ENCODE measurements at regions not wholly inside any gene's neighbourhood (a gene's known extent, or its start where the extent isn't known, plus 50 kb on each side); places are given as distances from the start of the nearest gene placed in this dataset.

DNA sequence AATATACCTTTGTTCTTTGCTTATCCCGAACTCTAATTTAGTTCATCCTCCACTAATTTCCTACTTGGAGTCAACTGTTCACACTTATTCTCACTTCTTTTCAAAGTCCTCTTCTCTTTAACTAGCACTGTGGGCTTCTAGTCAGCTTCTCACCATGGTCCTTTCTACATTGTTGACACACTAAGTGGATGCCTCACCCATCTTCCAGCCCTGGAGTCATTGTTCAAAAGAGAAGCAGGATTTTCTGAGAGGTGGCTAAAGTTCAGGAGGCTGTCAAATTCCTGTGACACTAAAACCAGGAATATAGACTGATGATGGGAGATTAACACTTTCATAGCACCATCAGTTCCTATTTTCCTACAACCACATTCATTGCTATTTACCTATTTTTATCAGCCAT, 99.3 kb downstream of the PHLDA1 start:
- ATAC-seq (ENCODE audit: poor library complexity) (no peak), DNase-seq (no peak)
- intact Hi-C loops (cut with DNase I, micrococcal nuclease) = no loop called here
- Histone ChIP-seq H3K27me3 (ENCODE audit: control insufficient read depth in 1 of 2, insufficient read depth in 2 of 2, low read length in 2 of 2) (no peaks in the 10 kb centered on the region), H3K9me3 (ENCODE audit: control insufficient read depth in 1 of 2, insufficient read depth in 1 of 2, low read length in 2 of 2) (no peaks in the 10 kb centered on the region), H3K4me3 (ENCODE audit: low read length) (no peak overlapping the region), H3K36me3 (ENCODE audit: insufficient read depth, low read length) (no peaks in the 10 kb centered on the region), H3K4me1 (ENCODE audit: insufficient read depth, low read length) (peaks cover 8% of the 10 kb centered on the region), H3K27ac (ENCODE audit: low read depth in 1 of 2, low read length in 2 of 2) (no peak overlapping the region)
- Mint-ChIP-seq H3K27ac (no peak overlapping the region), H3K9me3 (no peaks in the 10 kb centered on the region), H3K4me1 (ENCODE audit: low read depth) (peaks cover 7% of the 10 kb centered on the region), H3K4me3 (no peak overlapping the region), H3K36me3 (ENCODE audit: low read depth) (no peaks in the 10 kb centered on the region), H3K27me3 (no peaks in the 10 kb centered on the region)
- TF ChIP-seq, protein P1, sequence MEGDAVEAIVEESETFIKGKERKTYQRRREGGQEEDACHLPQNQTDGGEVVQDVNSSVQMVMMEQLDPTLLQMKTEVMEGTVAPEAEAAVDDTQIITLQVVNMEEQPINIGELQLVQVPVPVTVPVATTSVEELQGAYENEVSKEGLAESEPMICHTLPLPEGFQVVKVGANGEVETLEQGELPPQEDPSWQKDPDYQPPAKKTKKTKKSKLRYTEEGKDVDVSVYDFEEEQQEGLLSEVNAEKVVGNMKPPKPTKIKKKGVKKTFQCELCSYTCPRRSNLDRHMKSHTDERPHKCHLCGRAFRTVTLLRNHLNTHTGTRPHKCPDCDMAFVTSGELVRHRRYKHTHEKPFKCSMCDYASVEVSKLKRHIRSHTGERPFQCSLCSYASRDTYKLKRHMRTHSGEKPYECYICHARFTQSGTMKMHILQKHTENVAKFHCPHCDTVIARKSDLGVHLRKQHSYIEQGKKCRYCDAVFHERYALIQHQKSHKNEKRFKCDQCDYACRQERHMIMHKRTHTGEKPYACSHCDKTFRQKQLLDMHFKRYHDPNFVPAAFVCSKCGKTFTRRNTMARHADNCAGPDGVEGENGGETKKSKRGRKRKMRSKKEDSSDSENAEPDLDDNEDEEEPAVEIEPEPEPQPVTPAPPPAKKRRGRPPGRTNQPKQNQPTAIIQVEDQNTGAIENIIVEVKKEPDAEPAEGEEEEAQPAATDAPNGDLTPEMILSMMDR (IDR thresholded peaks at IDR 0.05) = no peak
- POLR2A ChIA-PET = interaction anchor here (0.6 kb wide), 1 partner anchor 99 kb away, joined by 4 read pairs; no protein-coding TSS in a partner anchor
- CTCF ChIA-PET = no interaction called here

DNA sequence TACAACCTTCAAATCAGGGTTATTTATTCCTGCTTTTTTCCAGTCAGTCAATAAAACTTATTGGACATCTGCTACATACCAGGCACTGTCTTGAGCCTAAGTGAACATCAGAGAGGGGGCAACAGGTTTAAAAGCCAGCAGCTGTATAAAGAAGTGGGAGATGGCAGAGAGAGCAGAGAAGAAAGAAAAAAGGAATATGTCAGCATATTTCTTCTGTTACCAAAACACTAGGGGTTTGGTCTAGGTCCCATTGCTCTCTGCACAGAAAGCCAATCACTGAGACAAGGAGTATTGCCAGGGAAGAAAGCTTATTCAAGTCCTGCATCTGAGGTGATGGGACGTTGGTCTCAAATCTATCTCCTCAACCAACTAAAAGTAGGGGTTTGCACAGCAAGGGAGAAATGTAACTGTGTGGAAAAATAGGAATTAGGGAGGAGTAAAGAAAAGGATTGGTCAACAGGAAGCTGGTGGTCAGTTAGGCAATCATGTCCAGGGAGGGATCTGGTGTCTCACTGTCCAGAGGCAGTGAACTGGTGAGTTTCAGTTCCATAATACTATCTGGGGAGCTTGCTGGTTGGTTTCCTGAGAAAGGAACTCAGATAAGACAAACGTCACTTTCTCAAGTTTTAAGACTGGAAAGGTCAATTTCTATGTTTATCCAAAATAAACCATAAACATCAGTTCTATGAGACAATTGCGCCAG, 107.5 kb downstream of the PHLDA1 start:
- H3K36me3 Mint-ChIP-seq (ENCODE audit: low read depth) = peaks cover 6% of the 10 kb centered on the region
- H3K9me3 ChIP-seq (ENCODE audit: control insufficient read depth in 1 of 2, insufficient read depth in 1 of 2, low read length in 2 of 2) = peaks cover 0 to 15% of the 10 kb centered on the region in 2 experiments
- H3K27ac ChIP-seq (ENCODE audit: low read depth in 1 of 2, low read length in 2 of 2) = no peak overlapping the region
- no peak overlapping the region for H3K4me3 Mint-ChIP-seq
- intact Hi-C loops (cut with DNase I, micrococcal nuclease) = no loop called here
- ATAC-seq (ENCODE audit: poor library complexity) (no peak), DNase-seq (no peak)
- H3K9me3 Mint-ChIP-seq = peaks cover 16% of the 10 kb centered on the region
- H3K27me3 Mint-ChIP-seq = no peaks in the 10 kb centered on the region
- no peak overlapping the region for H3K4me3 ChIP-seq (ENCODE audit: low read length)
- CTCF ChIA-PET = no interaction called here
- H3K36me3 ChIP-seq (ENCODE audit: insufficient read depth, low read length) = no peaks in the 10 kb centered on the region
- H3K27me3 ChIP-seq (ENCODE audit: control insufficient read depth in 1 of 2, insufficient read depth in 2 of 2, low read length in 2 of 2) = no peaks in the 10 kb centered on the region
- H3K4me1 Mint-ChIP-seq (ENCODE audit: low read depth) = no peaks in the 10 kb centered on the region
- no peak overlapping the region for H3K27ac Mint-ChIP-seq
- H3K4me1 ChIP-seq (ENCODE audit: insufficient read depth, low read length) = no peaks in the 10 kb centered on the region
- POLR2A ChIA-PET = interaction anchor here (1.3 kb wide), 1 partner anchor 107 kb away, joined by 3 read pairs; the partner anchor contains the start of gene PHLDA1
- TF ChIP-seq, protein P1 (IDR thresholded peaks at IDR 0.05) = no peak

DNA sequence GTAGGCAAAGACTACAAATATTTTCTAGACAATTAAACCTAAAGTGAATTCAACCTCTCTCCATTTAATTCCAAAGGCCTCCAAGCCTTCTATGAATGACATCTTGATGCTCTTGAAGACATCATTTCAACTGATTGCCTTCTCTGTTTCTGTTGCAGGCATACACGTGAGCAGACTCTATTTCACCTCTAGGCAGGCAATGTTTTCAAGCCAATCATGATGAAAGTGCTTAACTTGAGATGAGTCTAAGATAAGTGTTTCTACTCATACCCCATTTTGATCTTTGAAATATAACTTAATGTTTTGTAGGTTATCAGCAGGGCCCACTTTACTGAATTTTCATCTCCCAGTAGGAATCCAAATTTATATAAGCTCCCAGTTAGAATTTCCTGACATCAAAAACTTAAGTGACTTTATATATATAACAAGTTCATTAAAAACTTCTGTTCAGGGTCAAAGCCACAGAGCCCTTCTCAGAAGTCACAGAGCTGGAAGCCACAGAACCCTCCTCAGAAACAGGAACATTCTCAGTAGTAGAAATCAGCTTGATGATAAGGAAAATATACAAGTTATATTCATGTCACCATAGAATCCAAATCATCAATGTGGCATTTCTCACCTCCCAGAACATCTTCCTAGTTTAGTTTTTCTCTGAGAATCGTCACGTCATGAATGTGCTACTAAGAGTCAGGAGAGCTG, 108.5 kb downstream of the PHLDA1 start:
- Mint-ChIP-seq H3K27me3 (no peaks in the 10 kb centered on the region), H3K4me3 (no peak overlapping the region), H3K27ac (no peak overlapping the region), H3K36me3 (ENCODE audit: low read depth) (peaks cover 6% of the 10 kb centered on the region), H3K9me3 (peaks cover 16% of the 10 kb centered on the region), H3K4me1 (ENCODE audit: low read depth) (no peaks in the 10 kb centered on the region)
- TF ChIP-seq, protein P1 (IDR thresholded peaks at IDR 0.05) = no peak
- Histone ChIP-seq H3K36me3 (ENCODE audit: insufficient read depth, low read length) (no peaks in the 10 kb centered on the region), H3K27me3 (ENCODE audit: control insufficient read depth in 1 of 2, insufficient read depth in 2 of 2, low read length in 2 of 2) (no peaks in the 10 kb centered on the region), H3K9me3 (ENCODE audit: control insufficient read depth in 1 of 2, insufficient read depth in 1 of 2, low read length in 2 of 2) (peaks cover 0 to 15% of the 10 kb centered on the region in 2 experiments), H3K4me1 (ENCODE audit: insufficient read depth, low read length) (no peaks in the 10 kb centered on the region), H3K4me3 (ENCODE audit: low read length) (no peak overlapping the region), H3K27ac (ENCODE audit: low read depth in 1 of 2, low read length in 2 of 2) (no peak overlapping the region)
- ChIA-PET CTCF (no interaction called here), POLR2A (interaction anchor here (1.3 kb wide), 1 partner anchor 108 kb away, joined by 3 read pairs; the partner anchor contains the start of gene PHLDA1)
- intact Hi-C loops (cut with DNase I, micrococcal nuclease) = no loop called here
- no peak for ATAC-seq (ENCODE audit: poor library complexity)
- no peak for DNase-seq

Measured in CD4-positive, alpha-beta T cell (primary cell).